ENCODE measurements at regions not wholly inside any gene's neighbourhood (a gene's known extent, or its start where the extent isn't known, plus 50 kb on each side); places are given as distances from the start of the nearest gene placed in this dataset.

DNA sequence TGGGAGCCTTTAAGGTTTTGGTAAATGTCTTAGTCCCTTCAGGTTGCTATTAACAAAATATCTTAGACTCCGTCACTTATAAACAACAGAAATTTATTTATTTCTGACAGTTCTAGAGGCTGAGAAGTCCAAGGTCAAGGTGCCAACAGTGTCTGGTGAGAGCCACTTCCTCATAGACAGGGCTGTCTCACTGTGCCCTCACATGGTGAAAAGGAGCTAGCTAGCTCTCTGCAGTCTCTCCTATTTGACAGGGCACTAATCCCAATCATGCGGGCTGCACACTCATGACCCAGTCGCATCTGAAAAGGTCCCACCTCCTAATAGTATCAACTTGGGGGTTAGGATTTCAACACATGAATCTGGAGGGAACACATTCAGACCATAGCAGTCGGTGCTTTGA lies 63.4 kb upstream of the KLF3 start:
- TF ChIP-seq, protein P1, sequence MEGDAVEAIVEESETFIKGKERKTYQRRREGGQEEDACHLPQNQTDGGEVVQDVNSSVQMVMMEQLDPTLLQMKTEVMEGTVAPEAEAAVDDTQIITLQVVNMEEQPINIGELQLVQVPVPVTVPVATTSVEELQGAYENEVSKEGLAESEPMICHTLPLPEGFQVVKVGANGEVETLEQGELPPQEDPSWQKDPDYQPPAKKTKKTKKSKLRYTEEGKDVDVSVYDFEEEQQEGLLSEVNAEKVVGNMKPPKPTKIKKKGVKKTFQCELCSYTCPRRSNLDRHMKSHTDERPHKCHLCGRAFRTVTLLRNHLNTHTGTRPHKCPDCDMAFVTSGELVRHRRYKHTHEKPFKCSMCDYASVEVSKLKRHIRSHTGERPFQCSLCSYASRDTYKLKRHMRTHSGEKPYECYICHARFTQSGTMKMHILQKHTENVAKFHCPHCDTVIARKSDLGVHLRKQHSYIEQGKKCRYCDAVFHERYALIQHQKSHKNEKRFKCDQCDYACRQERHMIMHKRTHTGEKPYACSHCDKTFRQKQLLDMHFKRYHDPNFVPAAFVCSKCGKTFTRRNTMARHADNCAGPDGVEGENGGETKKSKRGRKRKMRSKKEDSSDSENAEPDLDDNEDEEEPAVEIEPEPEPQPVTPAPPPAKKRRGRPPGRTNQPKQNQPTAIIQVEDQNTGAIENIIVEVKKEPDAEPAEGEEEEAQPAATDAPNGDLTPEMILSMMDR (IDR thresholded peaks at IDR 0.05; ENCODE audit: insufficient read depth, low read length, poor library complexity, severe bottlenecking), result no peak
- TF ChIP-seq EZH2phosphoT487 (conservative IDR thresholded peaks at IDR 0.05; ENCODE audit: low read length), result no peak

All from SU-DHL-6 (cell line).